ENCODE measurements at regions not wholly inside any gene's neighbourhood (a gene's known extent, or its start where the extent isn't known, plus 50 kb on each side); places are given as distances from the start of the nearest gene placed in this dataset.

- Mint-ChIP-seq H3K27me3 (ENCODE audit: insufficient read depth) (no peaks in the 10 kb centered on the region), H3K36me3 (ENCODE audit: low read depth) (peaks cover 9% of the 10 kb centered on the region), H3K9me3 (peaks cover 7% of the 10 kb centered on the region), H3K4me1 (peaks cover 18% of the 10 kb centered on the region), H3K4me3 (no peak overlapping the region), H3K27ac (no peak overlapping the region)
- Histone ChIP-seq H3K4me3 (ENCODE audit: low read length) (no peak overlapping the region), H3K4me1 (ENCODE audit: control insufficient read depth, insufficient read depth, low read length) (no peaks in the 10 kb centered on the region), H3K36me3 (ENCODE audit: control insufficient read depth, insufficient read depth, low read length) (no peaks in the 10 kb centered on the region), H3K27ac (ENCODE audit: low read depth, low read length) (no peak overlapping the region), H3K27me3 (ENCODE audit: control insufficient read depth, insufficient read depth, low read length, poor library complexity, severe bottlenecking) (no peaks in the 10 kb centered on the region), H3K9ac (ENCODE audit: extremely low read depth, low read length, poor library complexity, severe bottlenecking) (no peak overlapping the region), H3K9me3 (ENCODE audit: control insufficient read depth, low read length) (peaks cover 6% of the 10 kb centered on the region)
- DNase-seq, result no peak
- no peak for TF ChIP-seq CTCF (conservative IDR thresholded peaks at IDR 0.05)
Measured at GRCh38 chr9:30244877-30245276, 2139.6 kb upstream of the ACO1 start.

DNA sequence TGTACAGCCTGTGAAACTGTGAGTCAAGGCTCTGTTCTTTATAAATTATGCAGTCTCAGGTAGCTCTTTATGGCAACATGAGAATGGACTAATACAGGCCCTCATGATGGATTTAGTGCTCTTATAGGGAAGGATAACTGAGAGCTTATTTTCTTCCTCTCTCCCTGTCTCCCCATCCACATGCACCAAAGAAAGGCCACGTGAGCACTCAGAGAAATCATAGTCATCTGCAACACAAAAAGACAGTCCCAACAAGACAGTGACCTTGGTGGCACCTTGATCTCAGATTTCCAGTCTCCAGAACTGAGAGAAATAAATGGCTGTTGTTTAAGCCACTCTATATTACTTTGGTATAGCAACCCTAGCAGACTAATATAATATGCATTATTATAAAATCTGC is 2133.6 kb upstream of the ACO1 start:
- Histone ChIP-seq H3K27me3 (ENCODE audit: control insufficient read depth, insufficient read depth, low read length, poor library complexity, severe bottlenecking) (no peaks in the 10 kb centered on the region), H3K9ac (ENCODE audit: extremely low read depth, low read length, poor library complexity, severe bottlenecking) (no peak overlapping the region), H3K4me1 (ENCODE audit: control insufficient read depth, insufficient read depth, low read length) (peaks cover 5% of the 10 kb centered on the region), H3K9me3 (ENCODE audit: control insufficient read depth, low read length) (no peaks in the 10 kb centered on the region), H3K36me3 (ENCODE audit: control insufficient read depth, insufficient read depth, low read length) (no peaks in the 10 kb centered on the region), H3K27ac (ENCODE audit: low read depth, low read length) (no peak overlapping the region), H3K4me3 (ENCODE audit: low read length) (no peak overlapping the region)
- Mint-ChIP-seq H3K27ac (no peak overlapping the region), H3K4me1 (peaks cover 19% of the 10 kb centered on the region), H3K36me3 (ENCODE audit: low read depth) (no peaks in the 10 kb centered on the region), H3K9me3 (no peaks in the 10 kb centered on the region), H3K4me3 (no peak overlapping the region), H3K27me3 (ENCODE audit: insufficient read depth) (no peaks in the 10 kb centered on the region)
- no peak for DNase-seq
- 60 to 75% methylated on average over 1 of the region's 1 CpG for WGBS, 2 experiments (ENCODE audit: insufficient coverage in 1 of 2, insufficient read length in 1 of 2)
- no peak for TF ChIP-seq CTCF (conservative IDR thresholded peaks at IDR 0.05)

DNA sequence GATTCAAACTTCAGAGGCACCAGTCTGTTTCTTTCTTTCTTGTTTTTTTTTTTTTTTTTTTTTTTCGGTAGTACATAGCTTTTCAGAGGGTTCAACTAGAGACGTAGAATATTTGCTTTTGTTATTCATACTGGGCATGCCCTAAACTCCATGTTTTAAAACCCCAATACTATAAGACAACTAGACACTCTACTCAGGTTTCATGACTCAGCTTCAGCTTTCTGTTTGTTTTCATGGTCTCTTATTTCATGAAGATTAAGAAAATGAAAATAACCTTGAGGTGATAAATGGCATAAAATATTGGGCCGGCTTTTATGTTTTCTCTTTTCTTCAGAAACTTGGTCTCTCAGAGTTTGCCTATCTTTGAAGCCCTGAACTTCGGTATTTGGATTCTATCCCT is 2126.3 kb upstream of the ACO1 start:
- Histone ChIP-seq H3K27me3 (ENCODE audit: control insufficient read depth, insufficient read depth, low read length, poor library complexity, severe bottlenecking) (no peaks in the 10 kb centered on the region), H3K4me1 (ENCODE audit: control insufficient read depth, insufficient read depth, low read length) (peaks cover 5% of the 10 kb centered on the region), H3K9me3 (ENCODE audit: control insufficient read depth, low read length) (peaks cover 10% of the 10 kb centered on the region), H3K9ac (ENCODE audit: extremely low read depth, low read length, poor library complexity, severe bottlenecking) (no peak overlapping the region), H3K27ac (ENCODE audit: low read depth, low read length) (no peak overlapping the region), H3K4me3 (ENCODE audit: low read length) (no peak overlapping the region), H3K36me3 (ENCODE audit: control insufficient read depth, insufficient read depth, low read length) (no peaks in the 10 kb centered on the region)
- Mint-ChIP-seq H3K4me3 (no peak overlapping the region), H3K4me1 (peaks cover 5% of the 10 kb centered on the region), H3K27ac (no peak overlapping the region), H3K27me3 (ENCODE audit: insufficient read depth) (no peaks in the 10 kb centered on the region), H3K9me3 (peaks cover 6% of the 10 kb centered on the region), H3K36me3 (ENCODE audit: low read depth) (no peaks in the 10 kb centered on the region)
- no peak for DNase-seq
- TF ChIP-seq CTCF (conservative IDR thresholded peaks at IDR 0.05), result no peak
- WGBS, 2 experiments (ENCODE audit: insufficient coverage in 1 of 2, insufficient read length in 1 of 2), result 96 to 100% methylated on average over 1 to 3 of the region's 4 CpGs
